Neural progenitor cell (in vitro differentiated cells): ENCODE measurements at regions not wholly inside any gene's neighbourhood (a gene's known extent, or its start where the extent isn't known, plus 50 kb on each side); places are given as distances from the start of the nearest gene placed in this dataset.

Experiments
- CTCF ChIP-seq: fragments of 200-600 bp; sonication (generic); IDR thresholded peaks from 2 replicates; pipeline ENCODE4 v1.5.1; 2017; ENCODE audit warnings: antibody characterized with exemption, mild to moderate bottlenecking
- EZH2phosphoT487 ChIP-seq: fragments of 200-600 bp; sonication (generic); IDR thresholded peaks from 2 replicates; pipeline ENCODE4 v1.6.1; 2017; ENCODE audit warnings: antibody characterized with exemption

GRCh38 chr3:107963581-107963980 lies 127.2 kb downstream of the CD47 start:
- no peak for TF ChIP-seq EZH2phosphoT487
- no peak for TF ChIP-seq CTCF
